Lower lobe of right lung (tissue), 2 donors: ENCODE measurements at regions not wholly inside any gene's neighbourhood (a gene's known extent, or its start where the extent isn't known, plus 50 kb on each side); places are given as distances from the start of the nearest gene placed in this dataset.

Experiments
- ATAC-seq, 2 donors: fragments of 200-7000 bp; cut with Tn5 transposase; one replicate each; pipeline ENCODE4 v1.9.1; 2020 to 2022; ENCODE audit warnings: mild to moderate bottlenecking in 2 of 2, moderate library complexity in 2 of 2
- DNase-seq: peaks from one replicate; pipeline ENCODE4 v3.0.0-alpha.2; 2020
- H3K27ac ChIP-seq: fragments of 200-600 bp; one replicate; pipeline ENCODE4 v1.8.0; 2022
- H3K27me3 ChIP-seq: fragments of 200-600 bp; one replicate; pipeline ENCODE4 v1.8.0; 2022; ENCODE audit warnings: low read depth
- H3K36me3 ChIP-seq: fragments of 200-600 bp; one replicate; pipeline ENCODE4 v1.8.0; 2022; ENCODE audit warnings: mild to moderate bottlenecking
- H3K4me1 ChIP-seq: fragments of 200-600 bp; one replicate; pipeline ENCODE4 v1.8.0; 2022
- H3K4me3 ChIP-seq: fragments of 200-600 bp; one replicate; pipeline ENCODE4 v1.8.0; 2022; ENCODE audit warnings: mild to moderate bottlenecking
- H3K9me3 ChIP-seq: fragments of 200-600 bp; one replicate; pipeline ENCODE4 v1.8.0; 2022
- CTCF ChIP-seq: fragments of 200-600 bp; IDR thresholded peaks from one replicate; pipeline ENCODE4 v1.8.0; 2022; ENCODE audit warnings: antibody characterized with exemption, mild to moderate bottlenecking
- intact Hi-C: fragments of 100-400 bp; cut with DNase I; formaldehyde crosslinking; loops from one replicate; pipeline ENCODE4 v1.11.0; 2022
- donor health status: DM: no; HTN: yes; CAD: no; lungs with severe emphysema.

- Histone ChIP-seq H3K4me3 (no peak overlapping the region), H3K4me1 (no peaks in the 10 kb centered on the region), H3K9me3 (no peaks in the 10 kb centered on the region), H3K27ac (no peak overlapping the region), H3K36me3 (no peaks in the 10 kb centered on the region), H3K27me3 (no peaks in the 10 kb centered on the region)
- ATAC-seq (no peak), DNase-seq (no peak)
- intact Hi-C loops = no loop called here
- no peak for TF ChIP-seq CTCF
Measured at GRCh38 chr2:4653991-4654390, 950.6 kb downstream of the DCDC2C start.

DNA sequence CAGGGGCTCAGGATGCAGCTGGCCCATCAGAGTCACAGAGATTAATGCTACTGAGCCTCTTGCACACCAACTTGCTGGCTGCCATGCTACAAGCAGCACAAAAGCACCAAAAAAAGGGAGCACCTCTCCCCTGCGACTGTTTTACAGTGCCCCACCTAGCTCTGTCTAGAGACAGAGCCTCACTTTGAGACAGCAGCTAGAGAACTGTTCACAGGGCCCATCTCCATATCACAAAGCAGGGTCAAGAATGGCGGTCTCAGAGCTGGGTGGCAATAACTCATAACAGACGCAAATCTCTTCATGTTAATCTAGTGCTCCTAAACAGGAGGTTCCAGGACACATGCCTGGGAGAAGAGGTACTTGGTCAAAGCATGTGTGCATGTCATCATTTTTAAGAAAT lies 953.0 kb downstream of the DCDC2C start:
- Histone ChIP-seq H3K4me3 (no peak overlapping the region), H3K27me3 (no peaks in the 10 kb centered on the region), H3K9me3 (no peaks in the 10 kb centered on the region), H3K36me3 (no peaks in the 10 kb centered on the region), H3K4me1 (no peaks in the 10 kb centered on the region), H3K27ac (no peak overlapping the region)
- DNase-seq (no peak), ATAC-seq (no peak)
- intact Hi-C loops = no loop called here
- TF ChIP-seq CTCF = no peak

DNA sequence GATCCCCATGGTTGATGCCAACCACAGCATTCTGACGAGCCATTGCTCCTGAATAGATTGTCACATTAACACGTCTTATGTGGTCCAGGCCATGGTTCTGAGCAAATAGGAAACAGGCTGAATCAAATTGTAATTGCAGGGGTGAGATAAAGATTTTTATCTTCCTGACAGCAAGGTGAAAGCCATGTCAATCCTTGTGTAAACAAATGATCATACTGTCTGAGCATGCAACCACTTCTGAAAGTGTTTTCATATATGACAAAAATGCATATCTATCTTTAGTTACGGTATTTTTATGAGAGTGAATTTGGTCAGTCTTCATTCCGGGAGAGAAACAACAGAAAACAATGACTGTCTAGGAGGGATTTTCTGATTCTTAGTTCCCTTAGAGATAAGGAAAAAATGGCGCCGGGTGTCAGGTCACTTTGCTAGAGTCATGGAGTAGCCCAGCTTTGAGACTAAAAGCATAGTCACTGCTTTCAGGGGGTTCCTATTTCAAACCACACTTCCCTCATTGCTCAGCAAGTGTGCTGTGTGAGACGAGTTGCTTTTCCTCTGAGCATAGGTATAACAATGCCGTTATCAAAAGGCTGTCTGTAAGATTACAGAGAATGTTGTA lies 958.9 kb downstream of the DCDC2C start:
- H3K27me3 ChIP-seq = no peaks in the 10 kb centered on the region
- no peak overlapping the region for H3K27ac ChIP-seq
- H3K9me3 ChIP-seq = no peaks in the 10 kb centered on the region
- intact Hi-C loops = no loop called here
- ATAC-seq = no peak
- H3K36me3 ChIP-seq = no peaks in the 10 kb centered on the region
- no peak overlapping the region for H3K4me3 ChIP-seq
- no peak for DNase-seq
- H3K4me1 ChIP-seq = no peaks in the 10 kb centered on the region
- TF ChIP-seq CTCF = no peak

- H3K27ac ChIP-seq = no peak overlapping the region
- no peaks in the 10 kb centered on the region for H3K27me3 ChIP-seq
- H3K4me3 ChIP-seq = no peak overlapping the region
- H3K9me3 ChIP-seq = no peaks in the 10 kb centered on the region
- H3K4me1 ChIP-seq = no peaks in the 10 kb centered on the region
- H3K36me3 ChIP-seq = no peaks in the 10 kb centered on the region
- TF ChIP-seq CTCF = no peak
- no peak for DNase-seq
- ATAC-seq = no peak
- intact Hi-C loops = no loop called here
Measured at GRCh38 chr2:4668381-4668780, 965.0 kb downstream of the DCDC2C start.

DNA sequence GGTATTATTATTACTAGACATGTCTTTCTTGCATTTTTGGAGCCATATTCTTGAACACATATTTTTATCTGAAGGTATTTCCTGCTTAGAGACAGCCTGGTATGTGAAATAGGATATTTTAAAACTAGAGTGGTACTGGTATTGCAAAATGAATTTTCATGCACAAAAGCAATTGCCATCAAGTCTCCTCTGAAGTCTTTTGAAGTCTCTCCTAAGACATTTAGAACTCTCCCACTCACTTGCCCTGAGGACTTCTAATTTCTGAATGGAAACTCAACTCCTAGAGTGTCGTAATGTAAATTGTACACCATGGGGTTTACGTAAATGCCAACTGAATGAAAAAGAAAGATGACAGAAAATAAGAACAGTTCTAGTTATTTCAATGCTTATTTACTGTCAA lies 967.0 kb downstream of the DCDC2C start:
- Histone ChIP-seq H3K4me3 (no peak overlapping the region), H3K9me3 (no peaks in the 10 kb centered on the region), H3K4me1 (no peaks in the 10 kb centered on the region), H3K27me3 (no peaks in the 10 kb centered on the region), H3K36me3 (no peaks in the 10 kb centered on the region), H3K27ac (no peak overlapping the region)
- no peak for DNase-seq
- no peak for ATAC-seq
- TF ChIP-seq CTCF = no peak
- intact Hi-C loops = no loop called here
